ENCODE measurements at regions not wholly inside any gene's neighbourhood (a gene's known extent, or its start where the extent isn't known, plus 50 kb on each side); places are given as distances from the start of the nearest gene placed in this dataset.
"Not testable (repeated sequence)": the region's sequence is repeated elsewhere in the genome, so short reads cannot be mapped to it uniquely, and the experiment has no call there.

GRCh38 chr13:69077267-69077666 is 1030.4 kb upstream of the ATXN8OS start:
- no peak for DNase-seq

- DNase-seq: no peak
Observed at GRCh38 chr13:69069554-69070133, 1038.0 kb upstream of the ATXN8OS start.

GRCh38 chr13:69050696-69051095 is 1056.9 kb upstream of the ATXN8OS start:
- DNase-seq: no peak

- no peak for DNase-seq
Observed at GRCh38 chr13:69044629-69045028, 1063.0 kb upstream of the ATXN8OS start.

GRCh38 chr13:69040898-69041297 is 1066.7 kb upstream of the ATXN8OS start:
- DNase-seq: no peak

- DNase-seq: no peak
Observed at GRCh38 chr13:69035771-69036170, 1071.9 kb upstream of the ATXN8OS start.

GRCh38 chr13:69028936-69029335 is 1078.7 kb upstream of the ATXN8OS start:
- no peak for DNase-seq

GRCh38 chr13:69020120-69020519 is 1087.5 kb upstream of the ATXN8OS start:
- DNase-seq: no peak

GRCh38 chr13:69018173-69018572 is 1089.5 kb upstream of the ATXN8OS start:
- not testable (repeated sequence) for DNase-seq

GRCh38 chr13:69010789-69011188 is 1096.8 kb upstream of the ATXN8OS start:
- no peak for DNase-seq

- DNase-seq: no peak
Observed at GRCh38 chr13:69008499-69008898, 1099.1 kb upstream of the ATXN8OS start.

- DNase-seq: no peak
Observed at GRCh38 chr13:68998056-68998455, 1109.6 kb upstream of the ATXN8OS start.

- DNase-seq: no peak
Observed at GRCh38 chr13:68996668-68997025, 1111.0 kb upstream of the ATXN8OS start.

GRCh38 chr13:68995972-68996667 is 1111.5 kb upstream of the ATXN8OS start:
- DNase-seq: no peak

GRCh38 chr13:68993154-68993553 is 1114.5 kb upstream of the ATXN8OS start:
- no peak for DNase-seq

GRCh38 chr13:68988176-68988575 is 1119.5 kb upstream of the ATXN8OS start:
- no peak for DNase-seq

- DNase-seq: no peak
Observed at GRCh38 chr13:68987585-68987984, 1120.0 kb upstream of the ATXN8OS start.

GRCh38 chr13:68984688-68985319 is 1122.8 kb upstream of the ATXN8OS start:
- DNase-seq: no peak

- no peak for DNase-seq
Observed at GRCh38 chr13:68982961-68983619, 1124.5 kb upstream of the ATXN8OS start.

GRCh38 chr13:68976287-68976686 is 1131.3 kb upstream of the ATXN8OS start:
- no peak for DNase-seq

- DNase-seq: no peak
Observed at GRCh38 chr13:68970532-68970931, 1137.1 kb upstream of the ATXN8OS start.

- DNase-seq: no peak
Observed at GRCh38 chr13:68948586-68948985, 1159.0 kb upstream of the ATXN8OS start.

- DNase-seq: no peak
Observed at GRCh38 chr13:68944272-68944671, 1163.4 kb upstream of the ATXN8OS start.

- no peak for DNase-seq
Observed at GRCh38 chr13:68940049-68940448, 1167.6 kb upstream of the ATXN8OS start.

All from femur (tissue), 1 donor.